ENCODE measurements at regions not wholly inside any gene's neighbourhood (a gene's known extent, or its start where the extent isn't known, plus 50 kb on each side); places are given as distances from the start of the nearest gene placed in this dataset.

DNA sequence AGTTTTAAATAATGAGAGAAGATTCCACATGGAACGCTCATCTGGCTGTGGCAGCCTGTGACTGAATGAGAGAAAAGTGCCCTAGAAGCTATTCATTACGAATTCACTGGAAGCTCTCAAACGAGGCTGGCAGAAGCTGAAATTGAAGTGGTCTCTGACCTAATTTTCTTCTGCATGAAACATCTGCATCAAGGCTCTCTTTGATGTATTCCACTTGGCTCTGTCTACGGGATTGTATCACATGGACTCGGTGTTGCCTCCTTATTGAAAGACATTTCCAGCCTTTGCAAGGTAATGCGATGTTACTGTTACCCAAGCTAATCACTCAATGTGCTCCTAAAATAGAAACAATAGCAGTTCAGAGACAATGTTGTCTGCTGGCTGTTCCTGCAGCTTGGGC, 246.9 kb upstream of the ZNF462 start:
- TF ChIP-seq, protein P1, sequence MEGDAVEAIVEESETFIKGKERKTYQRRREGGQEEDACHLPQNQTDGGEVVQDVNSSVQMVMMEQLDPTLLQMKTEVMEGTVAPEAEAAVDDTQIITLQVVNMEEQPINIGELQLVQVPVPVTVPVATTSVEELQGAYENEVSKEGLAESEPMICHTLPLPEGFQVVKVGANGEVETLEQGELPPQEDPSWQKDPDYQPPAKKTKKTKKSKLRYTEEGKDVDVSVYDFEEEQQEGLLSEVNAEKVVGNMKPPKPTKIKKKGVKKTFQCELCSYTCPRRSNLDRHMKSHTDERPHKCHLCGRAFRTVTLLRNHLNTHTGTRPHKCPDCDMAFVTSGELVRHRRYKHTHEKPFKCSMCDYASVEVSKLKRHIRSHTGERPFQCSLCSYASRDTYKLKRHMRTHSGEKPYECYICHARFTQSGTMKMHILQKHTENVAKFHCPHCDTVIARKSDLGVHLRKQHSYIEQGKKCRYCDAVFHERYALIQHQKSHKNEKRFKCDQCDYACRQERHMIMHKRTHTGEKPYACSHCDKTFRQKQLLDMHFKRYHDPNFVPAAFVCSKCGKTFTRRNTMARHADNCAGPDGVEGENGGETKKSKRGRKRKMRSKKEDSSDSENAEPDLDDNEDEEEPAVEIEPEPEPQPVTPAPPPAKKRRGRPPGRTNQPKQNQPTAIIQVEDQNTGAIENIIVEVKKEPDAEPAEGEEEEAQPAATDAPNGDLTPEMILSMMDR (IDR thresholded peaks at IDR 0.05): no peak
- no peak for TF ChIP-seq POLR2A (IDR thresholded peaks at IDR 0.05)

All from lower leg skin (tissue), 3 donors.